Hepatocyte (in vitro differentiated cells): ENCODE measurements at regions not wholly inside any gene's neighbourhood (a gene's known extent, or its start where the extent isn't known, plus 50 kb on each side); places are given as distances from the start of the nearest gene placed in this dataset.

Source experiments
- CTCF ChIP-seq: fragments of 200-600 bp; sonication (generic); IDR thresholded peaks from 2 replicates; pipeline ENCODE4 v1.5.1; 2016; ENCODE audit warnings: antibody characterized with exemption, mild to moderate bottlenecking; ENCODE audit not compliant: poor library complexity
- EZH2 ChIP-seq: fragments of 200-600 bp; sonication (generic); IDR thresholded peaks from 2 replicates; pipeline ENCODE4 v1.6.1; 2016; ENCODE audit warnings: antibody characterized with exemption, mild to moderate bottlenecking, borderline replicate concordance

DNA sequence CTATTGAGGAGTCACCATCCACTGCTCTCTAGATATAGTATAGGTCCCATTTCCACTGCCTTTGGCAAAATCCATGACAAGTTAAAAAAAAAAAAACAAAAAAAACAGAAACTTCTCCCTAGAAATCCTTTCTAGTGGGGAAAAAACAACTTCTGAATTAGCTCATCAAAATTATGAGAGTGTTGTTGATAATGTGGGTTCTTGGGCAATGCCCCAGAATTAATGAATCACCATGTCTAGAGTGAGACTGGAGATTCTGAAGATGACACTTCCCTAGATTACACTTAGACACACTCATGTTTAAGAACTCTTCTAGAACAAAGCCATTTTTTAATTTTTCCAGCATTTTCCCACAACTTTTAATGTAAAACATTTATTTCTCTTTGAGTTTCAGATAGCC is 728.0 kb upstream of the C9orf72 start:
- TF ChIP-seq EZH2 (no peak), CTCF (no peak)
